Neural progenitor cell (in vitro differentiated cells): ENCODE measurements at regions not wholly inside any gene's neighbourhood (a gene's known extent, or its start where the extent isn't known, plus 50 kb on each side); places are given as distances from the start of the nearest gene placed in this dataset.
A peak's percentile ranks its signal among the peaks of the same experiment; 100 is the strongest.

Source experiments
- DNase-seq: peaks from one replicate; pipeline ENCODE4 v3.0.0-alpha.2; 2016; ENCODE audit warnings: low spot score
- H2AFZ ChIP-seq: fragments of 200-600 bp; sonication (generic); replicated peaks from 2 replicates; pipeline ENCODE4 v1.6.1; 2016; ENCODE audit warnings: antibody characterized with exemption
- H3F3A ChIP-seq: fragments of 200-600 bp; sonication (generic); 2 replicates; pipeline ENCODE4 v1.6.1; 2016; ENCODE audit warnings: antibody characterized with exemption, low read depth
- H3K27ac ChIP-seq: fragments of 200-600 bp; sonication (generic); 2 replicates; pipeline ENCODE4 v1.5.1; 2016; ENCODE audit warnings: mild to moderate bottlenecking
- H3K27me3 ChIP-seq: fragments of 200-600 bp; sonication (generic); 2 replicates; pipeline ENCODE4 v1.6.1; 2016; ENCODE audit warnings: mild to moderate bottlenecking, moderate library complexity
- H3K36me3 ChIP-seq: fragments of 200-600 bp; sonication (generic); 2 replicates; pipeline ENCODE4 v1.5.1; 2016
- H3K4me1 ChIP-seq: fragments of 200-600 bp; sonication (generic); 2 replicates; pipeline ENCODE4 v1.6.1; 2016; ENCODE audit warnings: mixed run types
- H3K4me2 ChIP-seq: fragments of 200-600 bp; sonication (generic); 2 replicates; pipeline ENCODE4 v1.6.1; 2016
- H3K4me3 ChIP-seq: fragments of 200-600 bp; sonication (generic); 2 replicates; pipeline ENCODE4 v1.5.1; 2016
- H3K79me2 ChIP-seq: fragments of 200-600 bp; sonication (generic); 2 replicates; pipeline ENCODE4 v1.6.1; 2016; ENCODE audit warnings: low read depth
- H3K9ac ChIP-seq: fragments of 200-600 bp; sonication (generic); 2 replicates; pipeline ENCODE4 v1.6.1; 2016
- H3K9me3 ChIP-seq: fragments of 200-600 bp; sonication (generic); 2 replicates; pipeline ENCODE4 v1.5.1; 2016; ENCODE audit warnings: low read depth
- H4K20me1 ChIP-seq: fragments of 200-600 bp; sonication (generic); 2 replicates; pipeline ENCODE4 v1.6.1; 2016; ENCODE audit warnings: low read depth
- H3K27ac Mint-ChIP-seq: 3 replicates; pipeline ENCODE4 v1.8.0; 2021; ENCODE audit warnings: mixed read lengths
- H3K27me3 Mint-ChIP-seq: 2 replicates; pipeline ENCODE4 v1.8.0; 2022; ENCODE audit warnings: low read depth, mild to moderate bottlenecking, inconsistent platforms, moderate library complexity, mixed read lengths; ENCODE audit not compliant: insufficient read depth
- H3K36me3 Mint-ChIP-seq: 3 replicates; pipeline ENCODE4 v1.8.0; 2021; ENCODE audit warnings: mixed read lengths
- H3K4me1 Mint-ChIP-seq: 3 replicates; pipeline ENCODE4 v1.8.0; 2021; ENCODE audit warnings: mixed read lengths
- H3K4me3 Mint-ChIP-seq: 3 replicates; pipeline ENCODE4 v1.8.0; 2021; ENCODE audit warnings: mild to moderate bottlenecking, moderate library complexity, mixed read lengths
- H3K9me3 Mint-ChIP-seq: 3 replicates; pipeline ENCODE4 v1.8.0; 2020; ENCODE audit warnings: mixed read lengths
- CTCF ChIP-seq: fragments of 200-600 bp; sonication (generic); IDR thresholded peaks from 2 replicates; pipeline ENCODE4 v1.5.1; 2017; ENCODE audit warnings: antibody characterized with exemption, mild to moderate bottlenecking
- EZH2 ChIP-seq: fragments of 200-600 bp; sonication (generic); IDR thresholded peaks from 2 replicates; pipeline ENCODE4 v1.6.1; 2017; ENCODE audit warnings: antibody characterized with exemption, mild to moderate bottlenecking, moderate library complexity
- EZH2phosphoT487 ChIP-seq: fragments of 200-600 bp; sonication (generic); IDR thresholded peaks from 2 replicates; pipeline ENCODE4 v1.6.1; 2017; ENCODE audit warnings: antibody characterized with exemption

- no peak for DNase-seq
- Mint-ChIP-seq H3K9me3 (no peaks in the 10 kb centered on the region), H3K4me3 (no peak overlapping the region), H3K27me3 (no peaks in the 10 kb centered on the region), H3K4me1 (peaks cover 6% of the 10 kb centered on the region), H3K36me3 (no peaks in the 10 kb centered on the region), H3K27ac (no peak overlapping the region)
- Histone ChIP-seq H3K4me3 (no peak overlapping the region), H3K9me3 (no peaks in the 10 kb centered on the region), H3K79me2 (no peaks in the 10 kb centered on the region), H3K4me2 (no peak overlapping the region), H3F3A (no peaks in the 10 kb centered on the region), H3K9ac (no peak overlapping the region), H4K20me1 (no peaks in the 10 kb centered on the region), H3K36me3 (no peaks in the 10 kb centered on the region), H3K27me3 (no peaks in the 10 kb centered on the region), H2AFZ (no peak overlapping the region), H3K27ac (no peak overlapping the region), H3K4me1 (peaks cover 11% of the 10 kb centered on the region)
- TF ChIP-seq CTCF = no peak
- TF ChIP-seq EZH2 = no peak
- no peak for TF ChIP-seq EZH2phosphoT487
Observed at GRCh38 chr2:234821946-234822475, 129.8 kb upstream of the SH3BP4 start.

GRCh38 chr2:234818937-234819336 is 132.9 kb upstream of the SH3BP4 start:
- H3K9me3 Mint-ChIP-seq = peaks cover 4% of the 10 kb centered on the region
- Histone ChIP-seq H3K4me1 (peaks cover 12% of the 10 kb centered on the region), H3K27me3 (no peaks in the 10 kb centered on the region), H3F3A (no peaks in the 10 kb centered on the region), H2AFZ (no peak overlapping the region), H3K9ac (no peak overlapping the region), H3K27ac (no peak overlapping the region), H3K4me2 (no peak overlapping the region), H3K9me3 (no peaks in the 10 kb centered on the region), H3K79me2 (no peaks in the 10 kb centered on the region), H4K20me1 (no peaks in the 10 kb centered on the region), H3K36me3 (no peaks in the 10 kb centered on the region), H3K4me3 (no peak overlapping the region)
- DNase-seq = no peak
- no peak overlapping the region for H3K4me3 Mint-ChIP-seq
- no peak for TF ChIP-seq EZH2phosphoT487
- TF ChIP-seq CTCF = no peak
- no peak for TF ChIP-seq EZH2
- H3K27me3 Mint-ChIP-seq = peaks cover 3% of the 10 kb centered on the region
- no peaks in the 10 kb centered on the region for H3K36me3 Mint-ChIP-seq
- H3K27ac Mint-ChIP-seq = no peak overlapping the region
- peaks cover 16% of the 10 kb centered on the region for H3K4me1 Mint-ChIP-seq

GRCh38 chr2:234816491-234816890 is 135.3 kb upstream of the SH3BP4 start:
- no peak overlapping the region for H3K9ac ChIP-seq
- no peak overlapping the region for H2AFZ ChIP-seq
- Mint-ChIP-seq H3K9me3 (peaks cover 4% of the 10 kb centered on the region), H3K4me1 (peaks cover 17% of the 10 kb centered on the region), H3K27me3 (peaks cover 3% of the 10 kb centered on the region), H3K36me3 (no peaks in the 10 kb centered on the region), H3K27ac (no peak overlapping the region), H3K4me3 (no peak overlapping the region)
- H3K4me2 ChIP-seq = no peak overlapping the region
- DNase-seq = no peak
- no peaks in the 10 kb centered on the region for H3F3A ChIP-seq
- no peaks in the 10 kb centered on the region for H3K79me2 ChIP-seq
- H3K27me3 ChIP-seq = no peaks in the 10 kb centered on the region
- peaks cover 5% of the 10 kb centered on the region for H3K4me1 ChIP-seq
- H3K27ac ChIP-seq = no peak overlapping the region
- no peaks in the 10 kb centered on the region for H3K9me3 ChIP-seq
- TF ChIP-seq EZH2 = no peak
- H4K20me1 ChIP-seq = no peaks in the 10 kb centered on the region
- H3K36me3 ChIP-seq = no peaks in the 10 kb centered on the region
- no peak overlapping the region for H3K4me3 ChIP-seq

- no peak for TF ChIP-seq EZH2phosphoT487
- TF ChIP-seq CTCF = no peak
- no peak for TF ChIP-seq EZH2
- Mint-ChIP-seq H3K9me3 (peaks cover 4% of the 10 kb centered on the region), H3K4me3 (no peak overlapping the region)
Observed at GRCh38 chr2:234816056-234816455, 135.8 kb upstream of the SH3BP4 start.

More at GRCh38 chr2:234816056-234816455, 135.8 kb upstream of the SH3BP4 start:
- Histone ChIP-seq H3K9me3 (no peaks in the 10 kb centered on the region), H4K20me1 (no peaks in the 10 kb centered on the region), H3F3A (no peaks in the 10 kb centered on the region), H2AFZ (no peak overlapping the region), H3K4me1 (peaks cover 5% of the 10 kb centered on the region), H3K27me3 (no peaks in the 10 kb centered on the region), H3K4me3 (no peak overlapping the region), H3K4me2 (no peak overlapping the region), H3K36me3 (no peaks in the 10 kb centered on the region), H3K9ac (no peak overlapping the region), H3K27ac (no peak overlapping the region), H3K79me2 (no peaks in the 10 kb centered on the region)
- peaks cover 17% of the 10 kb centered on the region for H3K4me1 Mint-ChIP-seq
- peak overlapping the region; percentile 3 for H3K27ac Mint-ChIP-seq
- peaks cover 3% of the 10 kb centered on the region for H3K27me3 Mint-ChIP-seq
- no peaks in the 10 kb centered on the region for H3K36me3 Mint-ChIP-seq
- DNase-seq = no peak
